GM13976 (cell line): ENCODE measurements at regions not wholly inside any gene's neighbourhood (a gene's known extent, or its start where the extent isn't known, plus 50 kb on each side); places are given as distances from the start of the nearest gene placed in this dataset.
"Not testable (repeated sequence)": the region's sequence is repeated elsewhere in the genome, so short reads cannot be mapped to it uniquely, and the experiment has no call there.

Experiments used
- DNase-seq: peaks from one replicate; pipeline ENCODE4 v3.0.0; 2012; ENCODE audit warnings: low spot score
- CTCF ChIP-seq: IDR thresholded peaks from 2 replicates; pipeline ENCODE4 v1.5.1; 2012; ENCODE audit warnings: borderline replicate concordance, mild to moderate bottlenecking; ENCODE audit not compliant: insufficient read depth; ENCODE audit errors: extremely low read depth, missing control alignments, control extremely low read depth
- in situ Hi-C: fragments of 300-500 bp; cut with MboI; formaldehyde crosslinking; loops from one replicate; pipeline ENCODE4 v1.12.0; 2022; ENCODE audit warnings: low sequenced_read_pairs, mixed read lengths, inconsistent platforms; ENCODE audit not compliant: unreplicated experiment

GRCh38 chrX:50967736-50968135, 57.2 kb downstream of the BMP15 start:
- no peak for TF ChIP-seq CTCF
- DNase-seq = no peak
- in situ Hi-C loops = no loop called here

- DNase-seq, in situ Hi-C loops: not testable (repeated sequence)
Observed at GRCh38 chrX:50968871-50969635, 58.5 kb downstream of the BMP15 start.

- in situ Hi-C loops = no loop called here
- DNase-seq = no peak
- TF ChIP-seq CTCF = no peak
Observed at GRCh38 chrX:50971395-50971794, 60.9 kb downstream of the BMP15 start.

- DNase-seq = no peak
- in situ Hi-C loops = no loop called here
- TF ChIP-seq CTCF = no peak
Observed at GRCh38 chrX:50973199-50973598, 62.7 kb downstream of the BMP15 start.

GRCh38 chrX:50978920-50979682, 68.6 kb downstream of the BMP15 start:
- in situ Hi-C loops = no loop called here
- TF ChIP-seq CTCF = no peak
- DNase-seq = no peak

- no peak for DNase-seq
- in situ Hi-C loops = no loop called here
- TF ChIP-seq CTCF = no peak
Observed at GRCh38 chrX:50980251-50980650, 69.7 kb downstream of the BMP15 start.

GRCh38 chrX:50988649-50989048, 78.1 kb downstream of the BMP15 start:
- peak; percentile 16 for DNase-seq
- TF ChIP-seq CTCF = peak; percentile 59
- in situ Hi-C loops = no loop called here
